ENCODE measurements at regions not wholly inside any gene's neighbourhood (a gene's known extent, or its start where the extent isn't known, plus 50 kb on each side); places are given as distances from the start of the nearest gene placed in this dataset.

- Histone ChIP-seq H3K27ac (ENCODE audit: low read depth, low read length, severe bottlenecking) (no peak overlapping the region), H3K9me3 (ENCODE audit: control insufficient read depth, low read length) (no peaks in the 10 kb centered on the region), H3K4me1 (ENCODE audit: control insufficient read depth, insufficient read depth, low read length, poor library complexity, severe bottlenecking) (peaks cover 3% of the 10 kb centered on the region), H3K4me3 (ENCODE audit: extremely low read depth, insufficient read depth, low read length, poor library complexity, severe bottlenecking) (no peak overlapping the region), H3K36me3 (ENCODE audit: control insufficient read depth, insufficient read depth, low read length) (no peaks in the 10 kb centered on the region)
- WGBS, 2 experiments (ENCODE audit: insufficient coverage in 2 of 2), result no CpG with 5 or more reads among the region's 1 CpG
Measured at GRCh38 chr1:106224426-106224825, 832.0 kb upstream of the PRMT6 start.

- WGBS, 2 experiments (ENCODE audit: insufficient coverage in 2 of 2), result no CpG with 5 or more reads among the region's 3 CpGs
- Histone ChIP-seq H3K4me1 (ENCODE audit: control insufficient read depth, insufficient read depth, low read length, poor library complexity, severe bottlenecking) (peaks cover 3% of the 10 kb centered on the region), H3K27ac (ENCODE audit: low read depth, low read length, severe bottlenecking) (no peak overlapping the region), H3K4me3 (ENCODE audit: extremely low read depth, insufficient read depth, low read length, poor library complexity, severe bottlenecking) (no peak overlapping the region), H3K36me3 (ENCODE audit: control insufficient read depth, insufficient read depth, low read length) (no peaks in the 10 kb centered on the region), H3K9me3 (ENCODE audit: control insufficient read depth, low read length) (no peaks in the 10 kb centered on the region)
Measured at GRCh38 chr1:106225403-106225802, 831.1 kb upstream of the PRMT6 start.

GRCh38 chr1:106226550-106226949 lies 829.9 kb upstream of the PRMT6 start:
- no peaks in the 10 kb centered on the region for H3K9me3 ChIP-seq (ENCODE audit: control insufficient read depth, low read length)
- H3K36me3 ChIP-seq (ENCODE audit: control insufficient read depth, insufficient read depth, low read length), result no peaks in the 10 kb centered on the region
- WGBS, 2 experiments (ENCODE audit: insufficient coverage in 2 of 2), result no CpG with 5 or more reads among the region's 1 CpG
- H3K4me1 ChIP-seq (ENCODE audit: control insufficient read depth, insufficient read depth, low read length, poor library complexity, severe bottlenecking), result peaks cover 3% of the 10 kb centered on the region
- no peak overlapping the region for H3K27ac ChIP-seq (ENCODE audit: low read depth, low read length, severe bottlenecking)
- no peak overlapping the region for H3K4me3 ChIP-seq (ENCODE audit: extremely low read depth, insufficient read depth, low read length, poor library complexity, severe bottlenecking)

- H3K36me3 ChIP-seq (ENCODE audit: control insufficient read depth, insufficient read depth, low read length), result no peaks in the 10 kb centered on the region
- no peak overlapping the region for H3K4me3 ChIP-seq (ENCODE audit: extremely low read depth, insufficient read depth, low read length, poor library complexity, severe bottlenecking)
- 71 to 100% methylated on average over 1 of the region's 1 CpG for WGBS, 2 experiments (ENCODE audit: insufficient coverage in 2 of 2)
- H3K27ac ChIP-seq (ENCODE audit: low read depth, low read length, severe bottlenecking), result no peak overlapping the region
- no peaks in the 10 kb centered on the region for H3K9me3 ChIP-seq (ENCODE audit: control insufficient read depth, low read length)
- no peaks in the 10 kb centered on the region for H3K4me1 ChIP-seq (ENCODE audit: control insufficient read depth, insufficient read depth, low read length, poor library complexity, severe bottlenecking)
Measured at GRCh38 chr1:106232128-106232527, 824.3 kb upstream of the PRMT6 start.

GRCh38 chr1:106233511-106233910 lies 823.0 kb upstream of the PRMT6 start:
- WGBS, 2 experiments (ENCODE audit: insufficient coverage in 2 of 2), result 100% methylated on average over 1 to 2 of the region's 2 CpGs
- H3K36me3 ChIP-seq (ENCODE audit: control insufficient read depth, insufficient read depth, low read length), result no peaks in the 10 kb centered on the region
- H3K9me3 ChIP-seq (ENCODE audit: control insufficient read depth, low read length), result no peaks in the 10 kb centered on the region
- no peak overlapping the region for H3K27ac ChIP-seq (ENCODE audit: low read depth, low read length, severe bottlenecking)
- H3K4me3 ChIP-seq (ENCODE audit: extremely low read depth, insufficient read depth, low read length, poor library complexity, severe bottlenecking), result no peak overlapping the region
- no peaks in the 10 kb centered on the region for H3K4me1 ChIP-seq (ENCODE audit: control insufficient read depth, insufficient read depth, low read length, poor library complexity, severe bottlenecking)

- no peak overlapping the region for H3K27ac ChIP-seq (ENCODE audit: low read depth, low read length, severe bottlenecking)
- H3K36me3 ChIP-seq (ENCODE audit: control insufficient read depth, insufficient read depth, low read length), result no peaks in the 10 kb centered on the region
- no peaks in the 10 kb centered on the region for H3K9me3 ChIP-seq (ENCODE audit: control insufficient read depth, low read length)
- no peaks in the 10 kb centered on the region for H3K4me1 ChIP-seq (ENCODE audit: control insufficient read depth, insufficient read depth, low read length, poor library complexity, severe bottlenecking)
- H3K4me3 ChIP-seq (ENCODE audit: extremely low read depth, insufficient read depth, low read length, poor library complexity, severe bottlenecking), result no peak overlapping the region
Measured at GRCh38 chr1:106249365-106249764, 807.1 kb upstream of the PRMT6 start.

GRCh38 chr1:106249810-106250209 lies 806.7 kb upstream of the PRMT6 start:
- Histone ChIP-seq H3K9me3 (ENCODE audit: control insufficient read depth, low read length) (no peaks in the 10 kb centered on the region), H3K27ac (ENCODE audit: low read depth, low read length, severe bottlenecking) (no peak overlapping the region), H3K36me3 (ENCODE audit: control insufficient read depth, insufficient read depth, low read length) (no peaks in the 10 kb centered on the region), H3K4me1 (ENCODE audit: control insufficient read depth, insufficient read depth, low read length, poor library complexity, severe bottlenecking) (no peaks in the 10 kb centered on the region), H3K4me3 (ENCODE audit: extremely low read depth, insufficient read depth, low read length, poor library complexity, severe bottlenecking) (no peak overlapping the region)
- WGBS, 2 experiments (ENCODE audit: insufficient coverage in 2 of 2), result 79 to 86% methylated on average over 2 to 3 of the region's 5 CpGs

GRCh38 chr1:106254748-106255147 lies 801.7 kb upstream of the PRMT6 start:
- H3K9me3 ChIP-seq (ENCODE audit: control insufficient read depth, low read length), result no peaks in the 10 kb centered on the region
- no CpG with 5 or more reads among the region's 1 CpG for WGBS, 2 experiments (ENCODE audit: insufficient coverage in 2 of 2)

GRCh38 chr1:106266786-106267185 lies 789.7 kb upstream of the PRMT6 start:
- Histone ChIP-seq H3K27ac (ENCODE audit: low read depth, low read length, severe bottlenecking) (no peak overlapping the region), H3K4me3 (ENCODE audit: extremely low read depth, insufficient read depth, low read length, poor library complexity, severe bottlenecking) (no peak overlapping the region), H3K4me1 (ENCODE audit: control insufficient read depth, insufficient read depth, low read length, poor library complexity, severe bottlenecking) (no peaks in the 10 kb centered on the region), H3K36me3 (ENCODE audit: control insufficient read depth, insufficient read depth, low read length) (no peaks in the 10 kb centered on the region), H3K9me3 (ENCODE audit: control insufficient read depth, low read length) (peaks cover 3% of the 10 kb centered on the region)
- 61% methylated on average over 2 to 3 of the region's 3 CpGs for WGBS, 2 experiments (ENCODE audit: insufficient coverage in 2 of 2)

More at GRCh38 chr1:106254748-106255147, 801.7 kb upstream of the PRMT6 start:
- Histone ChIP-seq H3K4me1 (ENCODE audit: control insufficient read depth, insufficient read depth, low read length, poor library complexity, severe bottlenecking) (no peaks in the 10 kb centered on the region), H3K27ac (ENCODE audit: low read depth, low read length, severe bottlenecking) (no peak overlapping the region), H3K36me3 (ENCODE audit: control insufficient read depth, insufficient read depth, low read length) (no peaks in the 10 kb centered on the region), H3K4me3 (ENCODE audit: extremely low read depth, insufficient read depth, low read length, poor library complexity, severe bottlenecking) (no peak overlapping the region)

- whole genome bisulfite sequencing, 2 experiments (ENCODE audit: insufficient coverage in 2 of 2), result 76 to 82% methylated on average over 5 of the region's 5 CpGs
- Histone ChIP-seq H3K9me3 (ENCODE audit: control insufficient read depth, low read length) (peaks cover 3% of the 10 kb centered on the region), H3K4me1 (ENCODE audit: control insufficient read depth, insufficient read depth, low read length, poor library complexity, severe bottlenecking) (no peaks in the 10 kb centered on the region), H3K4me3 (ENCODE audit: extremely low read depth, insufficient read depth, low read length, poor library complexity, severe bottlenecking) (no peak overlapping the region), H3K27ac (ENCODE audit: low read depth, low read length, severe bottlenecking) (no peak overlapping the region), H3K36me3 (ENCODE audit: control insufficient read depth, insufficient read depth, low read length) (no peaks in the 10 kb centered on the region)
Measured at GRCh38 chr1:106268070-106268469, 788.4 kb upstream of the PRMT6 start.

- no peak overlapping the region for H3K4me3 ChIP-seq (ENCODE audit: extremely low read depth, insufficient read depth, low read length, poor library complexity, severe bottlenecking)
- no peaks in the 10 kb centered on the region for H3K36me3 ChIP-seq (ENCODE audit: control insufficient read depth, insufficient read depth, low read length)
- H3K4me1 ChIP-seq (ENCODE audit: control insufficient read depth, insufficient read depth, low read length, poor library complexity, severe bottlenecking), result no peaks in the 10 kb centered on the region
- no CpG with 5 or more reads among the region's 1 CpG for WGBS, 2 experiments (ENCODE audit: insufficient coverage in 2 of 2)
- H3K27ac ChIP-seq (ENCODE audit: low read depth, low read length, severe bottlenecking), result no peak overlapping the region
- H3K9me3 ChIP-seq (ENCODE audit: control insufficient read depth, low read length), result no peaks in the 10 kb centered on the region
Measured at GRCh38 chr1:106276871-106277270, 779.6 kb upstream of the PRMT6 start.

- H3K9me3 ChIP-seq (ENCODE audit: control insufficient read depth, low read length), result no peaks in the 10 kb centered on the region
- H3K4me3 ChIP-seq (ENCODE audit: extremely low read depth, insufficient read depth, low read length, poor library complexity, severe bottlenecking), result no peak overlapping the region
- 80% methylated on average over 1 of the region's 4 CpGs; no CpG with 5 or more reads in 1 of the 2 experiments for WGBS, 2 experiments (ENCODE audit: insufficient coverage in 2 of 2)
- no peak overlapping the region for H3K27ac ChIP-seq (ENCODE audit: low read depth, low read length, severe bottlenecking)
- H3K4me1 ChIP-seq (ENCODE audit: control insufficient read depth, insufficient read depth, low read length, poor library complexity, severe bottlenecking), result no peaks in the 10 kb centered on the region
- no peaks in the 10 kb centered on the region for H3K36me3 ChIP-seq (ENCODE audit: control insufficient read depth, insufficient read depth, low read length)
Measured at GRCh38 chr1:106277786-106278185, 778.7 kb upstream of the PRMT6 start.
